Left ventricle myocardium inferior (tissue), 1 donor: ENCODE measurements at regions not wholly inside any gene's neighbourhood (a gene's known extent, or its start where the extent isn't known, plus 50 kb on each side); places are given as distances from the start of the nearest gene placed in this dataset.

ENCODE experiments used
- DNase-seq: peaks from one replicate; pipeline ENCODE4 v3.0.0-alpha.2; 2020
- H3K27ac ChIP-seq: fragments of 200-600 bp; replicated peaks from 2 replicates; pipeline ENCODE4 v1.8.0; 2021
- H3K27me3 ChIP-seq: fragments of 200-600 bp; 2 replicates; pipeline ENCODE4 v1.8.0; 2021; ENCODE audit warnings: low read depth
- H3K36me3 ChIP-seq: fragments of 200-600 bp; 2 replicates; pipeline ENCODE4 v1.8.0; 2021
- H3K4me1 ChIP-seq: fragments of 200-600 bp; 2 replicates; pipeline ENCODE4 v1.8.0; 2021
- H3K4me3 ChIP-seq: fragments of 200-600 bp; 2 replicates; pipeline ENCODE4 v1.8.0; 2021; ENCODE audit warnings: mild to moderate bottlenecking, moderate library complexity
- H3K9me3 ChIP-seq: fragments of 200-600 bp; replicated peaks from 2 replicates; pipeline ENCODE4 v1.8.0; 2021
- intact Hi-C: fragments of 100-400 bp; cut with micrococcal nuclease; formaldehyde crosslinking; loops from one replicate; pipeline ENCODE4 v1.11.0; 2022
- TF ChIP-seq, protein P1 (sequence below): fragments of 200-600 bp; IDR thresholded peaks from 2 replicates; pipeline ENCODE4 v1.8.0; 2021; ENCODE audit warnings: antibody characterized with exemption, mild to moderate bottlenecking, borderline replicate concordance
- donor health status: DM: no; HTN: yes; CAD: no; lungs with severe emphysema.

DNA sequence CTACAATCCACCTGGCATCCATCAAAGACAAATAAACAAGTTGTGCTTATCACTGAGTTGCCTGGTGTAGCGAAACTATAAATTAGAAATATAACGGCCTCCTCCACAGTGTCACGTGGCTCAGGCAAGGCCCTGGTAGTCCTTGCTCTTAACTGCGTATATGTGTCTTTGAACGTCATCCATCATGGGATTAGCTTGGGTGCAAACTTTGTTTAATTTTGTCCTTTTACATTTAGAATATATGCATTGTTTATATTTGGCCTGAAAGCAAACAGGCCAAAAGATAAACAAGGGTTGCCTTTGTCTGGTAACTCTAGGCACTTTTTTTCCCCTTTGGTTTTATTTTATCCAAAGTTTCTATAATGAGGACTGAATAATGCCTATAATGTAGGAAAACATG, 184.9 kb downstream of the KIT start:
- Histone ChIP-seq H3K4me1 (peaks cover 29% of the 10 kb centered on the region), H3K36me3 (no peaks in the 10 kb centered on the region), H3K9me3 (no peaks in the 10 kb centered on the region), H3K27me3 (no peaks in the 10 kb centered on the region), H3K27ac (no peak overlapping the region), H3K4me3 (no peak overlapping the region)
- DNase-seq: no peak
- intact Hi-C loops: no loop called here
- TF ChIP-seq, protein P1, sequence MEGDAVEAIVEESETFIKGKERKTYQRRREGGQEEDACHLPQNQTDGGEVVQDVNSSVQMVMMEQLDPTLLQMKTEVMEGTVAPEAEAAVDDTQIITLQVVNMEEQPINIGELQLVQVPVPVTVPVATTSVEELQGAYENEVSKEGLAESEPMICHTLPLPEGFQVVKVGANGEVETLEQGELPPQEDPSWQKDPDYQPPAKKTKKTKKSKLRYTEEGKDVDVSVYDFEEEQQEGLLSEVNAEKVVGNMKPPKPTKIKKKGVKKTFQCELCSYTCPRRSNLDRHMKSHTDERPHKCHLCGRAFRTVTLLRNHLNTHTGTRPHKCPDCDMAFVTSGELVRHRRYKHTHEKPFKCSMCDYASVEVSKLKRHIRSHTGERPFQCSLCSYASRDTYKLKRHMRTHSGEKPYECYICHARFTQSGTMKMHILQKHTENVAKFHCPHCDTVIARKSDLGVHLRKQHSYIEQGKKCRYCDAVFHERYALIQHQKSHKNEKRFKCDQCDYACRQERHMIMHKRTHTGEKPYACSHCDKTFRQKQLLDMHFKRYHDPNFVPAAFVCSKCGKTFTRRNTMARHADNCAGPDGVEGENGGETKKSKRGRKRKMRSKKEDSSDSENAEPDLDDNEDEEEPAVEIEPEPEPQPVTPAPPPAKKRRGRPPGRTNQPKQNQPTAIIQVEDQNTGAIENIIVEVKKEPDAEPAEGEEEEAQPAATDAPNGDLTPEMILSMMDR: no peak

DNA sequence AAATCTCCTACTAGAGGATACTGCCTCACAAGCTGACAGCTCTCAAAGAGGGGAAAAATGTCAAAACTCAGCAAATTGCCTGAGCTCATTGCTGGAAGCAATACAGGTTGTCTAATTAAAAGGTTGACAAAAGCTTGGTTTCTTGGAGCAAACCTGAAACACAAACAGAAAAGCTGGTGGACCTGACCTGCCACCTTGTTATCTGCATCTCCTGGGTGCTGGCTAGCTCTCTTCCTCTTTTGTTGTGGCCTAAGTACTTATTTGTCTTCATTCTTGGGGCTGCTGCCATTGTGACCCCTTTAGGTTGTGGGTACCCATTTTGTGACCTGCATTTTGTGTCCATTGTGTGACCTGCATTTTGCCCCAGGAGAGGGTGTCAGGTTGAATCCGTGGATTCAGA, 184.5 kb downstream of the KIT start:
- H3K9me3 ChIP-seq: no peaks in the 10 kb centered on the region
- TF ChIP-seq, protein P1: no peak
- H3K27me3 ChIP-seq: no peaks in the 10 kb centered on the region
- peaks cover 29% of the 10 kb centered on the region for H3K4me1 ChIP-seq
- DNase-seq: no peak
- H3K36me3 ChIP-seq: no peaks in the 10 kb centered on the region
- no peak overlapping the region for H3K4me3 ChIP-seq
- no peak overlapping the region for H3K27ac ChIP-seq
- intact Hi-C loops: no loop called here

DNA sequence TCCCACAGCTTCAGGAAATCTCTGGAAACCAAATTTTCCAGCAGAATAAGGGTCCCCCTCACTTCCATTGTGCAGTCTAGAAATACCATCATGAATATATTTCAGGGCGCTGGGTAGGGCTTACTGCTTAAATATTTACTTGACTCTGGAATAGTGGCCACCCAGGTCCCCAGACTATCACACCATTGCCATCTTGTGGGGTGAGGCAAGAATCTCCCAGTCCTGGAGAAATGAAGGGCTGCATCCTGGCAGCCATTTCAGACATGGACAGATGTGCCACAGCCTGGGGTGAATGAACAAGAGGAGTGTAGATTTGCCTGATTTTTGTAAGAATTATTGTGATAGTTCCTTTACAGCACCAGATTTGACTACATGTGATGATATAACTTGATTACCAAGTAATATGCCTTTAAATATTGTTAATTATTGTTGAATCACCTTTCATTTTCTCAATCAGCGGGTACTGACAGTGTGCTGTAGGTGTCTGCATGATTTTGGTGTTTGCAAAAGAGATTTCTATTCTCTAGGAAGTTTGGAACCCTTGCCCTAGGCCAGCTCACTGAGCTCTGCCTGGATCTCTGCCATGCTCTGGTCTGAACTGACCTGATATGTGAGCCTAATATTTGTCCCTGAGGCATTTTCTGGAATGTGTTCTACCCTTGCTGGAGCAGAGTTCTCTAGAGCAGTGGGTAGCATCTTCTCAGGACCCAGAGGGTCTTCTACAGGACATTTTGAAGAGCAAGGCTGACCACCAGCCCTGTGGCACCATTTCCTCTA, 183.4 kb downstream of the KIT start:
- intact Hi-C loops: no loop called here
- H3K27ac ChIP-seq: no peak overlapping the region

DNA sequence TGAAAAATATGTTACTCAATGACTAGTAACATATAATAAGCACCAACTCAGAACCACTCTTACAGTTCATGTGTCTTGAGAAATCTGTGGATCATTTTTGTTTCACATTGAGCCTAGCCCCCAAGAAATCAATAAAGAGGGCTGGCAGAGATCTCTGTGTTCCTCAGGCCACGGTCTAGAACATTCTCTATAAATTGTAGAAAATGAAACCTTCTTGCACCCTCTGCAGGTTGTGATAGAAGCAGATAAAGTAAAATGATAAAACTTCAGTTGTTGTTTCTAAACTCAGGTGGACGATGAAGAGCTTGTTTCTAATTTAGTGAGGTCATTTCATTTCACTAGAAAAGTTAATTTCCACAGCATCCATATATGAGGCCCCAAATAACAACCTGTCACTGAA, 182.7 kb downstream of the KIT start:
- TF ChIP-seq, protein P1: no peak
- H3K9me3 ChIP-seq: no peaks in the 10 kb centered on the region
- intact Hi-C loops: no loop called here
- H3K36me3 ChIP-seq: no peaks in the 10 kb centered on the region
- H3K4me1 ChIP-seq: peaks cover 29% of the 10 kb centered on the region
- H3K27ac ChIP-seq: no peak overlapping the region
- no peaks in the 10 kb centered on the region for H3K27me3 ChIP-seq
- no peak for DNase-seq
- no peak overlapping the region for H3K4me3 ChIP-seq

More for the DNA sequence above, 183.4 kb downstream of the KIT start:
- TF ChIP-seq, protein P1: peak; percentile 61
- Histone ChIP-seq H3K9me3 (no peaks in the 10 kb centered on the region), H3K4me1 (peaks cover 29% of the 10 kb centered on the region), H3K36me3 (no peaks in the 10 kb centered on the region), H3K4me3 (no peak overlapping the region), H3K27me3 (no peaks in the 10 kb centered on the region)
- DNase-seq: no peak

DNA sequence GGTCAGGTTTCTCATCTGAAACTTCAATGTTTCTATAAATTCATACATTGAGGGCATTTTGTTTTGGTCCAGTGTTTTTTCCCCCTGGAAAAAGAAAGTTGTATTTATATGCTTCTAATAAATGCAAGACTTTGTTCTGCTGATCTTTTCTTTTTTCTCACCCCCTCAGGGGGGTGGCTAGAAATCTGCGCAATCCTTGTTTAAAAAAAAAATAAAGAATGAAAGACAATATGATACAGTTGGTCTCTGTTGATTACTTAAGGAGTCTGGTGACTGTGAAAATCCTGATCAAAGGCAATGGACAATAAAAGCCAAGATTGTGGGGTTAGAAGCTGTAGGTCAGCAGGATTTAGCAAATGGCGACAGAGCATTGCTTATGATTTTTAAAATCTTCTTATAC, 180.5 kb downstream of the KIT start:
- DNase-seq: no peak
- no peaks in the 10 kb centered on the region for H3K36me3 ChIP-seq
- intact Hi-C loops: no loop called here
- no peak overlapping the region for H3K4me3 ChIP-seq
- TF ChIP-seq, protein P1: no peak
- no peak overlapping the region for H3K27ac ChIP-seq
- peaks cover 25% of the 10 kb centered on the region for H3K4me1 ChIP-seq
- no peaks in the 10 kb centered on the region for H3K27me3 ChIP-seq
- H3K9me3 ChIP-seq: no peaks in the 10 kb centered on the region
